GM18909 (cell line): ENCODE measurements at regions not wholly inside any gene's neighbourhood (a gene's known extent, or its start where the extent isn't known, plus 50 kb on each side); places are given as distances from the start of the nearest gene placed in this dataset.
"Not testable (repeated sequence)": the region's sequence is repeated elsewhere in the genome, so short reads cannot be mapped to it uniquely, and the experiment has no call there.

Source experiments
- ATAC-seq: cut with Tn5 transposase; IDR thresholded peaks from one replicate; pipeline ENCODE4 v1.9.1; 2021; ENCODE audit warnings: mild to moderate bottlenecking; ENCODE audit not compliant: unreplicated experiment, poor library complexity

DNA sequence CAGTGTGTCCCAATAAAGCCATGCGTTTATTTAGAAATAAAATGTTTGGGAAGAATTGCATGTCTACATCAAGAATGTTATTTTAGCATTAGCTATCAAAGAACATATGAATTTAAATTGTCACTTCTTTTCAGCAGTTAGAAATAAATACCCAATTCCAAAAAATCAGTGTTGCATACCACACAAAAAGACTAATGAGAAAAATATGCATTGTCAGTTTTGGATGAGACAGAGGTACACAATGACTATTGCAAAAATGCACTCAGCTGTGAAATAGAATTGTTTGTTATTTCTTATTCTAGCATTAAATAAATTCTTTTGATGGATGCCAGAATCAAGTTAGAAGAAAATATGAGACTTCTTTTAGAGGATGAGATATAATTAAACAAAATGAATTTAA lies 833.9 kb downstream of the SLITRK1 start:
- ATAC-seq = no peak

DNA sequence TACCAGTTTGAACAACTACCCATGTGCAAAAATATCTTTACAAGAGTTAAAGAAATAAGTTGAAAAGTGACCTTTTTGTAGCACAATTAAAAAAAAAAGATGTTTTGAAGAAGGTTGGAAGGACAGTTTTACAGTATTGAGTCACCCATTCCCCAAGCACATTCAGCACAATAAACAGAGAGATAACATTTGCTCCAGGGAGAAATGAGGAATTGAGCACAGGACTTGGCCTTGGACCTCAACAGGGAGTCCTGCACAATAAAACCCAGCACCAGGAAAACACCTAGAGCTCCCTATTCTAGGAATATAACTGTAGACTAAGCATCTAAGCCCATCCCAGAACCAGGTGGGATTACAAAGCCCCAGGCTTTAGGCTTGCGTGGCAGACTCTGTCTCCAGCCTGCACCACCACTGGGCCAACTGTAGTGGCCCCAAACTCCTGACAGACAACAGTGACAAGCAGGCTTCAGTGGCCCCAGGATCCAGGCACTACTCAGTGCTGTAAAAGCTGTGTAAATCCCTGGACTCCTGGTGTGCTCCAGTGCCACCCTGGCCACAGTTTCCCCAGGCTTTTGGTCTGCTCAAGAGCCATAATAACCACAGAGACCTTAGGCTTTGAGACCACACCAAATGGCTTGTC lies 857.2 kb downstream of the SLITRK1 start:
- ATAC-seq = no peak

DNA sequence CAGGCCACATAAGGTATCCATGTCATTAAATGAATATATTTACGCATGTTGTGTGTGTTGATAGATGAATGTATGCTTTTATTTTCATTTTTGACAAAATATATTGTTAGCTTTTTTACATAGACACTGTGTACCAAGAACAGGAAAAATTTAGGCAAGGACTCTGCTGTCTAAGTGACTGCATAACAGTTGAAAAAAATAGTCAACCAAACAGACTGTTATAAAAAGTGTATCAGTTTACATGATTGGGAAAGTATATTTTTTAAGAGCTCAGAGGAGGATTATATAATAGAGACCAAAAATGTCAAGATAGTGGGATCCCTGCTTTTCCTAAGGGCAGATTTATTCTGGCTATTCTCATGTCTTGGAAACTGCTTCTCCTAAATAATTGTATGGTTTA lies 858.0 kb downstream of the SLITRK1 start:
- ATAC-seq = no peak

DNA sequence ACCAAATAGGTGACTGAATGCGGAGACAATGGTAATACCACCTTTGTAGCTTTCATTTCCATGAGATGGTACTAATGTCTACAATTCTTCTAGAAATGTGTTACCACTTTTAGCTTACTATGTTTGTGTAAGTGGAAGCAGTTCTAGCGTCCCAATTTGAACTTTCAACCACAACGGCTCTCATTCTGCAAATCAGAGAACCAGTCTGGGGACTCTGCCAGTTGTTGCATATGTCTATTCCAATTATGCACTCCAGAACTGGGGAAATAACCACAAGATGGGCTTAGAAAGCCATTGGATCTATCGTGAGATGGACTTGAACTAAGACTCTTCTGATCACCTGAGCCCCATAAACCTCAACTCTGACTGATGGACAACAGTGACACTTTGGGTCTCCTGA lies 862.3 kb downstream of the SLITRK1 start:
- ATAC-seq = no peak

DNA sequence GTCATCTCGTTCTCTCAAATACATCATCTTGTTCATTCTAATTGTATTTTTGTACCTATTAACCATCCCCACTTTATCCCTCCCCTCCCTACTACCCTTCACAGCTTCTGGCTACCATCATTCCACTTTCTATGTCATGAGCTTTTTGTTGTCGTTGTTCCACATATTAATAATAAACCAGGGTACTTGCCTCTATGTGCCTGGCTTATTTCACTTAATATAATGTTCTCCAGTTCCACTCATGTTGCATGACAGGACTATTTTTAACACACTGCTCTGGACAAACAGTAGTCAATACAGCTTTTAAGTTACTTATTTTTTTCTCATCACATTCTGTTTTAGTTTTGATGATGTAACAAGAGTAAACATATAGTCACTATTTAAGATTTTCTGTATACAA lies 872.3 kb downstream of the SLITRK1 start:
- ATAC-seq = no peak

DNA sequence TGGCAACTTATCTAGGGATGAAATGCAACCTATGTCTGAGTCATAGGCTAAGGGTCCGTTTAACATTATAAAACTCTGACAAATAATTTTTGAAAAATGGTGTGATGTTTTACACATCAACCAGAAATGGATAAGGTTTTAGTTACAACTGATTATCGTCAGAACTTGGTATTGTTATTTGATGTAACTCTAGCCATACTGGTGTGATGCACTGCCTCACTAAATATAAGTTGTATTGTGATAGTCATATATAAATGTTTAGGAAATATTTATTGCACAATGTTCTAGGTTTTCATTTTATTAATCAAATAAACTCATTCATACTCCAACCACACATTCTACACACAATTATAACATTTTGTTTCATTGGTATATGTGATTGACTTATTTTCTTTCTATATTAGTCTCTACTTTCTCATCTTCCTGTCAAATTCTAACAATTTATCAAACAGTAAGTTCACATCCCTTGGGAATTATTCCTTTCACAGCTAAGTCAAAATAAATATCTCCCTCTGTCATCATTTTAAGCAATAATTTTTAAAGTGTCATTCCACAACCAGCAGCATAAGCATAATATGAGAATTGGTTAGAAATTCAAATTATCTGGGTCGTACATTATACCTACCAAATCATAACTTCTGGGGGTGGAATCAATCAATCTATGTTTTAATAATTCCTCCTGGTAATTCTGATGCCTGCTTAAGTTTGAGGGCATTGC lies 873.9 kb downstream of the SLITRK1 start:
- ATAC-seq = no peak

DNA sequence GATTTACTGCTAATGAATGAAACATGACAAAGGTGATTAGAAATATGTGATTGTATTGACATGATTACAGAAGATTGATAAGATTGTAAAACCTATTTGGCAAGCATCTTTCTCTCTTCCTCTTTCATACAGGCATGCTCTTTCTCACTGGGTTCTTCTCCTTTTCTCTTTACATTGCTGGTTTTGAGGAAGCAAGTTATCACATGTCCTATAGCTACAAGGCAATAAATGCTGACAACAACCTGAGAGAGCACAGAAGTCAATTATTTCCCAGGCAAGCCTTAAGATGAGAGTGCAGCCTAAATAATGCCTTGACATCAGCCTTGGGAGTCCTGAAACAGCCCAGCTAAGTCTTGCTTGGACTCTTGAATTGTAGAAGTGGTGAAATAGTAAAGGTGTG lies 875.0 kb downstream of the SLITRK1 start:
- no peak for ATAC-seq

DNA sequence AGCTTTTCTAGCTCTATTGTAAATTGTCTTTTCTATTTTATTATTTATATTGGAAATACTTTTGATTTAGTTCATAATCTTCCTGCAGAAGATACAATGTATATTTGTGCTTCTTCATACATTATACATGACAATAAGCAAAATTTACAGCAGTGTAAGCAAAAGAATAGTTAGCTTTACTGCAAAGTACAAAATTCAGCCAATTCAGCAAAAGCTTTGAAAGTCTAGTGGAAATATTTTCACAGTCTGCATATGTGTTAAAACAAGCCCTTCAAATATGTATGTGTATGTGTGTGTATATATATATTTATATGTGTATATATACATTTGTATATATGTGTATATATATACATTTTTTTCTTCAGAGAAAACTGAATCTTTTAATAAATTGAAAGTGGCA lies 879.1 kb downstream of the SLITRK1 start:
- ATAC-seq = no peak

DNA sequence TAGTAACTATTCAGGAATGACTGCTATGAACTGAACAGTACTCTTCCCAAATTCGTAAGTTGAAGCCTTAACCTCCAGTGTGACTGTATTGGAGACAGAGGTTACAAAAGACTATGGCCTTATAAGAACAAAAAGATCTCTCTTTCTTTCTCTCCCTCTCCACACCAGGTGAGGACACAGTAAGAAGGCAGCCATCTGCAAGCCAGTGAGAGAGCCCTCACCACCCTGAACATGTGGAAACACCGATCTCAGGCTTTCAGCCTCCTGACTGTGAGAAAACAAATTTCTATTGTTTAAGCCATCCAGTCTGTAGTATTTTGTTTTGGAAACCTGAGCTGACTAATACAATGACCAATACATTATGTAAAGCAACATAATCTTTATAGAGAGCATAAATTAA lies 888.9 kb downstream of the SLITRK1 start:
- ATAC-seq = no peak

DNA sequence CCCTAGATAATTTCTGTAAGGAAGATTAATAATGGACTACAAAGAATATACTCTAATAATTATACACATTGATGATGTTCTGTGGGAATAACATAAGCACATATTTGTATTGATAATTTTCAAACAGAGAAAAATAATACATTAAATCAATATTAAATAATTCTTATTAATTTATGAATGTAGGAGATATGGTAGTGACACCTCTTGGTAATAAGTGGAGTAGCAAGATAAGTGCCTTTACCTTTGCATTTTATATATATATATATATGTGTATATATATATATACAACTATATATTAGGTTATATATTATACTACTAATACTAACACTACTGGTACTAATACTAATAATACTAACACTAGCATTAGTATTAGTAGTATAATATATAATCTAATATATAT lies 905.8 kb downstream of the SLITRK1 start:
- no peak for ATAC-seq

DNA sequence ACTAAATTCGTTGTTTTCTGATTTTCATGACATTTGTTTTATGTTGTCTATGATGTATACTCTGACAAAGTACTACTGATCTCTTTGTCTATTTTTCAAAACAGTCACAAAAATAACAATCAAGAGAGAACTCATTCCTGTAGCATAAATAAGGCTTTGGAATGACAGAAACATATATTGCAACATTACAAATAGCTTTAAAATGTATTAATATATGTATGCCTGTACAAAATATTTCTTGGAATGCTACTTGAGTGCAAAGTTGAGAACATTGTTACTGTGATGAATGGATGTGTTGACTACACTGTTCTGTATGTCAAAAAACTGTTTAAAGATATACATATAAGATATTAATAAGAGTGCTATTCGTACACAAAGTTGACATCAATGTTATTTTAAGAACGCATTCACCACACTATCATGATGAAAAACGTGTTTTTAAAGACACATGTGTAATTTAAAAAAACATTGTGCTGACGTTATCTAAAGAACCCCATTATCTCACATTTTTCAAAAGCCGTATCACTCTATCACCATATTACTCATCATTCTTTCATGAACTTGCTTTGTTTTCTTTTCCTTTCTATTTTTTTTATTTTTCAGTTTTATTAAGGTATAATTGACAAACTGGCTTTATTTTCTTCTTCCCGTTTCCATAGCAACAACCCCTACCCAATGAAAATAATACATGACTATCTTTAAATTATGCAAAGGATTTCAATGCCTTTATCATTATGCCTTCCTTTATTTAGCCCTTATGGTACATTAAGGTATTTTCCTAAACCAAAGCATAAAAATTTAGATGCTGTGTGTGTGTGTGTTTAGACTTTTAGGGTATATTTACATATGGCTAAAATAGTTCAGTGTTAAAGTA lies 918.8 kb downstream of the SLITRK1 start:
- no peak for ATAC-seq

DNA sequence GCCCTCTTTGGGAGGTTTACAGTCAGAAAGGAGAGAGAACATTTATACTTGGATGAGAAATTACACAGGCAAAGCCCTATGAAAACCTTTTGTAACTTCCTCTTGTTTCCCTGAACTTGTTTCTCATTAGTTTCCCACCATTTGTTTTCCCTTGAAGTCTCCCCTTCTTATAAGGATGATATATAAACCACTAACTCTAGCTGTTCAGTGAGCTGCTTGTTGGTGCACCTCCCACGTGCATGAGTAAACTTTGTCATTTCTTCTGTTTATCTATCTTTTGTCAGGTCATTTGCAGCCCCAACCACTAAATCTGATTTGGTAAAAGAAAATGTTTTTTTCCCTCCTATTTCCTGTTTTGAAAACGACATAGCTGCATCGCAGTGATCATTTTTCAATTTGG lies 919.9 kb downstream of the SLITRK1 start:
- no peak for ATAC-seq

DNA sequence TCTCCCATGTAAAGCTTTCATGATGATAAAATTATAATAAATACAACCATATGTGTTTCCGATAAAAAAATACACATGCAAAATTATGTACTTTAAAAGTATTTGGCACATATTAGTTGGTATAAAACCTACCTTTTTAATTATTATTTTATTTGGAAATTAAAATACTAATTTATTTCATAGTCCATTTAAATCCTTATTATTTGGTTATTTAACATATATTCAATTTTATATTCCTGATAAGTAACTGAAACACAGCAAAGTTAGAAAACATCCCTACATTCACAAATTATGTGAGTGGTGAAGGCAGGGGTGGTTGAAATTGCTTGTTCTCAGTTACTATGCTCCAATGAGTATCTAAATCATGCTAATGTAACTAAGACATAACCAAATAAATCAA lies 920.5 kb downstream of the SLITRK1 start:
- no peak for ATAC-seq

DNA sequence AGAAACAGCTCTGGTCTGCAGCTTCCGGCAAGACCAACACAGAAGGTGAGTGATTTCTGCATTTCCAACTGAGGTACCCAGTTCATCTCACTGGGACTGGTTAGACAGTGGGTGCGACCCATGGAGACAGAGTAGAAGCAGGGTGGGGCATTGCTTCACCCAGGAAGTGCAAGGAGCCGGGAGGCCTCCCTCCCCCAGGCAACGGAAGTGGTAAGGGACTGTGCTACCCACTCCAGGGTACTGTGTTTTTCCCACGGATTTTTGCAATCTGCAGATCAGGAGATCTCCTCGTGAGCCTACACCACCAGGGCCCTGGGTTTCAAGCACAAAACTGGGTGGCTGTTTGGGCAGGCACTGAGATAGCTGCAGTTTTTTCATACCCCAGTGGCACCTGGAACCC lies 929.9 kb downstream of the SLITRK1 start:
- not testable (repeated sequence) for ATAC-seq

DNA sequence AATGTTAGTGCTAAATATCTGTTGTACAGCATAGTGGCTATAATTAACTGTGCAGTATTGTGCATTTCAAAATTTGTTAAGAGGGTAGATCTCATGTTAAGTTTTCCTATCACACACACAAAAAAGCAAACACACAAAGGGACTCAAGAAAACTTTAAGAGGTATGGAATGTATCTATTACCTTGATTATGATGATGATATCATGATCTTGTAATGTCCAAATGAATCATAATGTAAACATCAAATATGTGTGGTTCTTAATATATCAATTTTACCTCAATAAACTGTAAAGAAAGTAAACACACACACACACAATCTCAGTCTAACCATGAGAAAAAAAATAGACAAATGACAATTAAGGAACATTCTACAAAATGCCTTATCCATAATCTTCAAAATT lies 934.6 kb downstream of the SLITRK1 start:
- no peak for ATAC-seq

DNA sequence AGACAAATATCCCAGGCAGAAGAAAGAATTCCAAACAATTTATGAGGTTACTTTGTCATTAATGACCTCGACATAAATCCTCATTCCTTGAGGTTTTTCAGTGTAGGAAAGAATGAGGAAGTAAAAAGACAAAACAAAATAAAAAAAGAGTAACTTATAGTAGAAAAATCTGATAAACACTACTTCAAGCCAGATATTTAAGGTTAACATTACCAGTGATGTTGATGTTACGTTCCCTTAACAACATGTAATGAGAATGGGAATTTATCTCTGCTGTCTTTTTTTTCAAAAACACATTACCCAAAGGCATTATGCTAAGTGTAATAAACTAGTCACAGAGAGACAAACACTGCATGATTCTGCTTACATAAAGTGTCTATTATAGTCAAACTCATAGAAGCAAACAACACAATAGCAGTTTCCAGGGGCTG lies 935.1 kb downstream of the SLITRK1 start:
- ATAC-seq = no peak

DNA sequence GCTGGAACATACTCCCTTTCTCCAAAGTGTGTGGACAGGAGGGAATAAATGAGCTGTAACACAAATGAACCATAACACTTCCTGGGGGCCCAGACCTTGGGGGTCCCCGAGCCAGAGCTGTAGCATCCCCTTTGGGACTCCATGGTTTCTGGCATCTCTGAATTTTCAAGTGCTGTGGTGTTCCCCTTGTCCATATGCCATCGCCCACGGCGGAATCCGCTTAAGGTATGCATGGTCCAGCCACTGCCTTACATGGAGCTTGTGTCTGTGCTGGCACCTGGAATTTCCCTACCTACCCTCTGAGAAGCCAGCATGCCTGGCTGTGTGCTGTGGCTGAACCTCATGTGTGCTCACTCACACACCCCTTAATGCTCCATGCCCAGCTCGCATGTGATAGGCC lies 943.6 kb downstream of the SLITRK1 start:
- ATAC-seq = no peak

DNA sequence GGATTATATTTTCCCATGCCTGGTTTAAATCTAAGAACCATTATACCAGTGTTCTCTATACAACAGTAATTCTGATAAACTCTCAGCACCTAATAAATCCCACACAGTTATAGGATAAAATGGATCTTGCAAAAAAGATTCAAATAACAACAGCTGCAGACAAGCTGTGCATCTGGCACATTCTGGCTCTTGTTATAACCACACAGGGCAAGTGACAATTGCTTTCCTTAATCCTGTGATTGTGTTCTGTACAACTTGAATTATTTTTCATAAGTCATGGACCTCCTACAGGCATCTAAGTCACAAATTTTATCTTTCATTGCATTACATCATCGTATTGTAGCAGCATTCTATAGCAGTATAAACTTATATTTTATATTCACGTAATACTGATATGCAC lies 948.3 kb downstream of the SLITRK1 start:
- ATAC-seq = no peak

DNA sequence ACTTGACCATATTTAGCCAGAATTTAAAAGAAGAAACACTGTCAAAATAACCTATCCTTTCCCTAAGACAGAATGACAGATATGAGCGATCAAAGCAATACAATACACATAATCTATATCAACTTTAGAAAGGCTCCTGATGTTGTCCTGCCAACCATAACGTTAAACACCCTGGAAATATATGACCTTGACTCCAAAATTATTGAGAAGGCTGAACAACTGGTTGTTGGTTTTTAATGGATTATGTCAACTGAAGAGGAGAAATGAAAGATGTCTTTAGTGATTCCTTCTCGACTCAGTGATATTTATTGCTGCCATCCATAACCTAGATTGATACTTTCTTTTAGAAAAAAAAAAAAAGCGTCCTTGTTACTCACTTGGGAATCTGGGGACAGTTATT lies 957.2 kb downstream of the SLITRK1 start:
- ATAC-seq = no peak

DNA sequence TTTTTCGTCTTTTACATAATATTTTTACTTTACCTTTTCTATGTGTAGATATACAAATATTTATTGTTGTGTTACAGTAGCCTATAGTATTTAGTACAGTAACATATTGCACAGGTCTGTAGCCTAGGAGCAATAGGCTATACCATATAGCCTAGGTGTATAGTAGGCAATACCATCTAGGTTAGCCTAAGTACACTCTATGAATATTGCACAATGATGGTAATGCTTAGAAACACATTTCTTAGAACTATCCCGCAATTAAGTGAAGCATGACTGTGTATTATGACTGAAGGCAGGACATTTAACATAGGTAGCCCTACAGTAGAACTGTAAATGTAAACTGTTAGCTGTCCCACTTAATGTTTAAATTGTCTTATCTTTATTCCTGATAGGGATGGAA lies 964.3 kb downstream of the SLITRK1 start:
- no peak for ATAC-seq

DNA sequence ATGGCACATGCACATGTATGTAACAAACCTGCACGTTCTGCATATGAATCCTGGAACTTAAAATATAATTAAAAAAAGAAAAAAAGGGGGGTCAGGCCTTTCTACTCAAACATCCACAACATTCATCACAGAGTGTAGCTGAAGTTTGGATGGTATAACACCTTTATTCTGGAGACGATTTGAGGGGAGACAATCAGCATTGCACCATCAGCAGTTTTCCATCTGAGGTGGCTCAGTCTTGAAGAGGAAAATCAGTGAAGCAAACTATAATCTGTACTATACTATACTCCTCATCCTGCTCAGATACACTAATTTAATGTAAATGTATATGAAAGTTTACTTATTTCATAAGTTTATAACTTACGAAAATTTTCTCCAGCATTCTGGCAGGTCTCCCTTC lies 969.7 kb downstream of the SLITRK1 start:
- ATAC-seq = no peak
